SK-N-SH (cell line): ENCODE measurements at regions not wholly inside any gene's neighbourhood (a gene's known extent, or its start where the extent isn't known, plus 50 kb on each side); places are given as distances from the start of the nearest gene placed in this dataset.

Experiments used
- CTCF ChIA-PET: fragments of 300-600, 350-600 bp; formaldehyde crosslinking; extraction: SDS; loops from one replicate; lab custom pipeline; 2021; lab: Yijun Ruan, JAX
- POLR2A ChIA-PET: fragments of 350-600 bp; sonication (Branson Sonifier 250); formaldehyde crosslinking; extraction: SDS; loops from one replicate; lab custom pipeline; 2020; ENCODE audit warnings: antibody characterized with exemption, inconsistent platforms; lab: Yijun Ruan, JAX
- DNase-seq: peaks from one replicate; pipeline ENCODE4 v3.0.0; 2012
- H2AFZ ChIP-seq: fragments of 200-600 bp; sonication (generic); 2 replicates; pipeline ENCODE4 v1.8.1; 2016; ENCODE audit warnings: antibody characterized with exemption, mild to moderate bottlenecking, low read depth
- H3F3A ChIP-seq: fragments of 200-600 bp; sonication (generic); replicated peaks from 2 replicates; pipeline ENCODE3; 2016; ENCODE audit warnings: antibody characterized with exemption, mild to moderate bottlenecking; ENCODE audit not compliant: insufficient read depth
- H3K27ac ChIP-seq, 2 experiments: fragments of 200-500 bp in 1 of 2; fragments of 200-600 bp in 1 of 2; sonication (Bioruptor generic) in 1 of 2; sonication (generic), shearing (Covaris generic) in 1 of 2; 2 replicates each; pipeline versions ENCODE4 v1.5.1 to v1.6.1; 2014 to 2016; ENCODE audit warnings: low read depth in 2 of 2, inconsistent platforms in 1 of 2, low read length in 1 of 2, mild to moderate bottlenecking in 1 of 2, mixed read lengths in 1 of 2
- H3K27me3 ChIP-seq: fragments of 200-600 bp; sonication (generic), shearing (Covaris generic); 2 replicates; pipeline ENCODE4 v1.6.1; 2016; ENCODE audit warnings: mixed run types; ENCODE audit not compliant: insufficient read depth
- H3K36me3 ChIP-seq, 2 experiments: fragments of 200-500 bp in 1 of 2; fragments of 200-600 bp in 1 of 2; sonication (Bioruptor generic) in 1 of 2; sonication (generic) in 1 of 2; replicated peaks in 1 of 2; 2 replicates each; pipeline versions ENCODE3 to v1.5.1; 2014 to 2016; ENCODE audit warnings: low read length in 1 of 2, mild to moderate bottlenecking in 1 of 2; ENCODE audit not compliant: insufficient read depth in 2 of 2, control insufficient read depth in 1 of 2
- H3K4me1 ChIP-seq, 2 experiments: fragments of 200-500 bp in 1 of 2; fragments of 200-600 bp in 1 of 2; sonication (Bioruptor generic) in 1 of 2; sonication (generic), shearing (Covaris generic) in 1 of 2; 2 replicates each; pipeline versions ENCODE4 v1.5.1 to v1.6.1; 2014 to 2016; ENCODE audit warnings: low read depth in 1 of 2, low read length in 1 of 2, mixed run types in 1 of 2; ENCODE audit not compliant: insufficient read depth in 2 of 2, control insufficient read depth in 1 of 2
- H3K4me2 ChIP-seq: fragments of 200-600 bp; sonication (generic), shearing (Covaris generic); 2 replicates; pipeline ENCODE4 v1.6.1; 2017; ENCODE audit warnings: mixed run types
- H3K4me3 ChIP-seq, 2 experiments: fragments of 200-500 bp in 1 of 2; fragments of 200-600 bp in 1 of 2; sonication (Bioruptor generic) in 1 of 2; sonication (generic), shearing (Covaris generic) in 1 of 2; 2 replicates each; pipeline versions ENCODE4 v1.5.1 to v1.8.1; 2014 to 2016; ENCODE audit warnings: low read depth in 2 of 2, inconsistent platforms in 1 of 2, low read length in 1 of 2, mild to moderate bottlenecking in 1 of 2, mixed read lengths in 1 of 2, moderate library complexity in 1 of 2
- H3K79me2 ChIP-seq: fragments of 200-600 bp; sonication (generic); 2 replicates; pipeline ENCODE4 v1.8.1; 2017; ENCODE audit warnings: mild to moderate bottlenecking; ENCODE audit not compliant: insufficient read depth
- H3K9ac ChIP-seq: fragments of 200-600 bp; sonication (generic); 2 replicates; pipeline ENCODE4 v1.6.1; 2017; ENCODE audit warnings: mixed run types
- H3K9me2 ChIP-seq: fragments of 200-600 bp; sonication (generic); 2 replicates; pipeline ENCODE4 v1.6.1; 2017; ENCODE audit warnings: mixed run types
- H3K9me3 ChIP-seq: fragments of 200-600 bp; sonication (generic); 2 replicates; pipeline ENCODE4 v1.6.1; 2017; ENCODE audit warnings: mixed run types, mild to moderate bottlenecking, moderate library complexity
- H4K20me1 ChIP-seq: fragments of 200-600 bp; sonication (generic); 2 replicates; pipeline ENCODE4 v1.6.1; 2017; ENCODE audit warnings: mild to moderate bottlenecking, mixed run types; ENCODE audit not compliant: insufficient read depth
- ELF1 ChIP-seq: IDR thresholded peaks from 2 replicates; pipeline ENCODE4 v1.4.0; 2012
- EP300 ChIP-seq, 2 experiments: IDR thresholded peaks; 2 replicates each; pipeline versions ENCODE4 v1.4.0 to v1.6.1; 2012; ENCODE audit warnings: borderline replicate concordance in 1 of 2, low read depth in 1 of 2, low read length in 1 of 2
- FOXJ3 ChIP-seq: sonication (generic); formaldehyde crosslinking; IDR thresholded peaks from 2 replicates; pipeline ENCODE4 v1.5.1; 2020; ENCODE audit warnings: mild to moderate bottlenecking, missing genetic modification reagents
- FOXM1 ChIP-seq: IDR thresholded peaks from 2 replicates; pipeline ENCODE4 v1.4.0; 2012; ENCODE audit warnings: low read depth, mild to moderate bottlenecking
- GABPA ChIP-seq: IDR thresholded peaks from 2 replicates; pipeline ENCODE4 v1.4.0; 2012; ENCODE audit warnings: low read depth, mild to moderate bottlenecking
- GATA2 ChIP-seq: sonication (generic); formaldehyde crosslinking; IDR thresholded peaks from 2 replicates; pipeline ENCODE4 v1.5.0; 2020; ENCODE audit warnings: mild to moderate bottlenecking, missing genetic modification reagents
- MAX ChIP-seq: IDR thresholded peaks from 2 replicates; pipeline ENCODE4 v1.4.0; 2012; ENCODE audit warnings: low read depth
- MXI1 ChIP-seq: IDR thresholded peaks from 2 replicates; pipeline ENCODE4 v1.6.1; 2012; ENCODE audit warnings: mild to moderate bottlenecking, low read depth, low read length, improper control_type of control experiment
- NFIC ChIP-seq: IDR thresholded peaks from 2 replicates; pipeline ENCODE4 v1.4.0; 2012; ENCODE audit warnings: borderline replicate concordance
- NRF1 ChIP-seq: IDR thresholded peaks from 2 replicates; pipeline ENCODE4 v1.6.1; 2012; ENCODE audit warnings: low read depth, mild to moderate bottlenecking, low read length
- POLR2AphosphoS5 ChIP-seq: IDR thresholded peaks from 2 replicates; pipeline ENCODE4 v1.6.1; 2012; ENCODE audit warnings: low read depth, low read length
- RAD21 ChIP-seq: IDR thresholded peaks from 2 replicates; pipeline ENCODE4 v1.6.1; 2012; ENCODE audit warnings: mild to moderate bottlenecking, low read length
- REST ChIP-seq: IDR thresholded peaks from 2 replicates; pipeline ENCODE4 v1.6.1; 2012; ENCODE audit warnings: mild to moderate bottlenecking, low read depth, low read length, moderate library complexity
- SIN3A ChIP-seq: IDR thresholded peaks from 2 replicates; pipeline ENCODE4 v1.6.1; 2012; ENCODE audit warnings: low read depth, mild to moderate bottlenecking, low read length, moderate library complexity, borderline replicate concordance
- SMC3 ChIP-seq: IDR thresholded peaks from 2 replicates; pipeline ENCODE4 v1.6.1; 2012; ENCODE audit warnings: low read depth, low read length, improper control_type of control experiment
- TCF12 ChIP-seq: IDR thresholded peaks from 2 replicates; pipeline ENCODE4 v1.4.0; 2012
- TEAD4 ChIP-seq: IDR thresholded peaks from 2 replicates; pipeline ENCODE4 v1.4.0; 2012; ENCODE audit warnings: mild to moderate bottlenecking, borderline replicate concordance; ENCODE audit not compliant: insufficient read depth
- YY1 ChIP-seq: IDR thresholded peaks from 2 replicates; pipeline ENCODE4 v1.4.0; 2012; ENCODE audit warnings: low read depth, mild to moderate bottlenecking
- ZBTB33 ChIP-seq: IDR thresholded peaks from 2 replicates; pipeline ENCODE4 v1.4.0; 2012; ENCODE audit warnings: low read depth, borderline replicate concordance
- WGBS: methylation state at CpG from one replicate; pipeline ENCODE4 v1.1.6; 2017; ENCODE audit warnings: low lambda C conversion rate; 5-methylcytosine and 5-hydroxymethylcytosine counted together
- TF ChIP-seq, protein P1 (sequence below): IDR thresholded peaks from 2 replicates; pipeline ENCODE4; 2012

DNA sequence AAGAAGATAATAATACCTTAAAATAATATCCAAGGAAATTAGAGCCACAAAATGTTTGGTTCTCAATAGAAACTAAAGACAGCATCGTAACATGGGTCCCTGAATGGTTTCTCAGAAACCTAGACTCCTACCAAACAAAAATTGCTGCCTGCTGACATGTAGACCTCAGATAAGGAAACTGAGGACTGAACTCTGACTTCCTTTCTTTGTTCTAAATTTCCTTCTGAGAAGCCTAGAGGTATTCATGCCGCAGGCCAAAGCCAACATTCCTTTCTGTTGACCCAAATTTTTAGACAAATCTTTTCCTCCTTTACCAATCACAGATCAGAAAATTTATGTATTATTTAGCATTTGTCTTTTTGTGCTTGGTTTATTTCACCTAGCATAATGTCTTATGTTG lies 816.7 kb upstream of the PHF14 start:
- Histone ChIP-seq H3K9me2 (no peaks in the 10 kb centered on the region), H2AFZ (no peak overlapping the region), H3K36me3 (no peaks in the 10 kb centered on the region), H3K27ac (no peak overlapping the region), H3K27me3 (no peaks in the 10 kb centered on the region), H4K20me1 (no peaks in the 10 kb centered on the region), H3K9ac (no peak overlapping the region), H3K4me3 (no peak overlapping the region), H3K4me2 (no peak overlapping the region), H3F3A (no peaks in the 10 kb centered on the region), H3K4me1 (no peaks in the 10 kb centered on the region), H3K9me3 (peaks cover 24% of the 10 kb centered on the region), H3K79me2 (no peaks in the 10 kb centered on the region)
- no peak for TF ChIP-seq MXI1
- 28% methylated on average over 2 of the region's 2 CpGs for WGBS
- CTCF ChIA-PET, result no interaction called here
- POLR2A ChIA-PET, result no interaction called here
- no peak for DNase-seq

DNA sequence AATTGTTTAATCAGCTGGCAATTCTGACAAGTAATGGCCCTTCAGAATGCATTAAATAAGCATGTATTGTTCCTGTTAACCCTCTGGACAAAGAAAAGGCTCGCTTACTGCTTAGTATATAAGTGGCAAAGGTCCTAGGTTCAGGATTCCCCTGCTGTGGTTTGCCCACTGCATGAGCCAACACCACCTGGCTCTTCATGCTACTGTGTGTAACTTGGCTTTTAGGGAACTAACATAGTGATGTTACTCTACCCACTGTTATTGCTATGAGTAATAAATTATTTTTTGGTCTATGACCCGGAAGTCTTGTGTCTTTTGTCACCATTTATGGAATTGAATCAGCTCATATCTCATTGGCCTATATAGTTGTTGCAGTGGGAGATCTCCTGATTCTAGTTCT lies 791.7 kb upstream of the PHF14 start:
- Histone ChIP-seq H3F3A (no peaks in the 10 kb centered on the region), H3K79me2 (no peaks in the 10 kb centered on the region), H3K36me3 (no peaks in the 10 kb centered on the region), H3K9me3 (peaks cover 17% of the 10 kb centered on the region; the same call in 1 of the 2 replicates), H3K4me1 (no peaks in the 10 kb centered on the region), H4K20me1 (no peaks in the 10 kb centered on the region), H3K4me3 (no peak overlapping the region), H3K4me2 (no peak overlapping the region), H3K27me3 (no peaks in the 10 kb centered on the region), H3K27ac (no peak overlapping the region), H3K9me2 (peaks cover 9% of the 10 kb centered on the region; the same call in 1 of the 2 replicates), H3K9ac (no peak overlapping the region), H2AFZ (no peak overlapping the region)
- CTCF ChIA-PET, result no interaction called here
- DNase-seq, result no peak
- POLR2A ChIA-PET, result no interaction called here
- TF ChIP-seq GATA2 (CRISPR knock-in tag) (no peak), TEAD4 (no peak), ZBTB33 (no peak), TCF12 (no peak), GABPA (no peak), EP300 (IDR thresholded peaks at IDR 0.05; ENCODE audit: borderline replicate concordance in 1 of 2, low read depth in 1 of 2, low read length in 1 of 2) (no peak), YY1 (no peak), RAD21 (no peak), ELF1 (no peak), FOXM1 (no peak), MAX (no peak), POLR2AphosphoS5 (no peak), REST (no peak), SMC3 (no peak), NRF1 (no peak), FOXJ3 (no peak), NFIC (no peak), SIN3A (no peak)
- TF ChIP-seq, protein P1, sequence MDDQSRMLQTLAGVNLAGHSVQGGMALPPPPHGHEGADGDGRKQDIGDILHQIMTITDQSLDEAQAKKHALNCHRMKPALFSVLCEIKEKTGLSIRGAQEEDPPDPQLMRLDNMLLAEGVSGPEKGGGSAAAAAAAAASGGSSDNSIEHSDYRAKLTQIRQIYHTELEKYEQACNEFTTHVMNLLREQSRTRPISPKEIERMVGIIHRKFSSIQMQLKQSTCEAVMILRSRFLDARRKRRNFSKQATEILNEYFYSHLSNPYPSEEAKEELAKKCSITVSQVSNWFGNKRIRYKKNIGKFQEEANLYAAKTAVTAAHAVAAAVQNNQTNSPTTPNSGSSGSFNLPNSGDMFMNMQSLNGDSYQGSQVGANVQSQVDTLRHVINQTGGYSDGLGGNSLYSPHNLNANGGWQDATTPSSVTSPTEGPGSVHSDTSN, result no peak
- WGBS, result 23% methylated on average over 2 of the region's 2 CpGs
